ENCODE measurements at regions not wholly inside any gene's neighbourhood (a gene's known extent, or its start where the extent isn't known, plus 50 kb on each side); places are given as distances from the start of the nearest gene placed in this dataset.

- TF ChIP-seq CHD7 (IDR thresholded peaks at IDR 0.05; ENCODE audit: insufficient replicate concordance, low read length) (no peak), CBX5 (IDR thresholded peaks at IDR 0.05; ENCODE audit: low read depth, low read length) (no peak), ATF2 (IDR thresholded peaks at IDR 0.05; ENCODE audit: low read length) (no peak)
Observed at GRCh38 chr5:155556222-155556621, 542.7 kb downstream of the KIF4B start (continued).

Data from H1 (cell line).